SJSA1 (cell line): ENCODE measurements at regions not wholly inside any gene's neighbourhood (a gene's known extent, or its start where the extent isn't known, plus 50 kb on each side); places are given as distances from the start of the nearest gene placed in this dataset.

Experiments used
- DNase-seq, 2 experiments: peaks; one replicate each; pipeline ENCODE4 v3.0.0-alpha.2; 2015 to 2020; ENCODE audit warnings: low spot score in 2 of 2, low read depth in 1 of 2
- H3K27ac ChIP-seq: fragments of 250-450 bp; sonication (Bioruptor Pico); 2 replicates; pipeline ENCODE4 v1.5.1; 2020; ENCODE audit warnings: mild to moderate bottlenecking, moderate library complexity
- H3K27me3 ChIP-seq: fragments of 250-450 bp; sonication (Bioruptor Pico); replicated peaks from 2 replicates; pipeline ENCODE4 v1.5.1; 2020; ENCODE audit warnings: mild to moderate bottlenecking, moderate library complexity
- H3K36me3 ChIP-seq: fragments of 250-450 bp; sonication (Bioruptor Pico); 2 replicates; pipeline ENCODE4 v1.5.1; 2020; ENCODE audit warnings: mild to moderate bottlenecking
- H3K4me1 ChIP-seq: fragments of 250-450 bp; sonication (Bioruptor Pico); replicated peaks from 2 replicates; pipeline ENCODE4 v1.6.1; 2021; ENCODE audit warnings: mild to moderate bottlenecking
- H3K4me3 ChIP-seq: fragments of 250-450 bp; sonication (Bioruptor Pico); 2 replicates; pipeline ENCODE4 v1.5.1; 2020; ENCODE audit warnings: mild to moderate bottlenecking
- H3K9me3 ChIP-seq: fragments of 250-450 bp; sonication (Bioruptor Pico); replicated peaks from 2 replicates; pipeline ENCODE4 v1.5.1; 2020; ENCODE audit warnings: mild to moderate bottlenecking

DNA sequence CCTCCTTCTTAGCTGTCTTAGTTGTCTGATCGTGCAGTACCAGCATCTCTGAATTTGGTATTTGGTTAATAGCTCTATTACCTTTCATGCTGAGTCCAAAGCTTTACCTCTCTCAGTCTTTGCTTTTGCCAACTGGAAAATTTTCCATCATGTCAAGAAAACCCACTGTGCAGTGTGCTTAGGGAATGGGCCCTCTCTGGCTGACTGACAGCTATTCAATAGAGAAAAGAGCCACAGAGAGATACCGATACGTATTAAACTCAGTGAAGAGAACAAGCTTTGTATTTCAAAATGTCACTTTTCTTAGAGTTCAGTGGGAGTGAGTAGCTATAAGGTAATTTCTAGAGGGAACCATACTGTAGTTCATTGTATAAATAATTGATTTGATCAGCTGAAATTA lies 1507.1 kb downstream of the C4orf33 start:
- H3K4me1 ChIP-seq: no peaks in the 10 kb centered on the region
- no peak overlapping the region for H3K27ac ChIP-seq
- no peaks in the 10 kb centered on the region for H3K9me3 ChIP-seq
- H3K27me3 ChIP-seq: no peaks in the 10 kb centered on the region
- no peak for DNase-seq
- no peaks in the 10 kb centered on the region for H3K36me3 ChIP-seq
- H3K4me3 ChIP-seq: no peak overlapping the region

DNA sequence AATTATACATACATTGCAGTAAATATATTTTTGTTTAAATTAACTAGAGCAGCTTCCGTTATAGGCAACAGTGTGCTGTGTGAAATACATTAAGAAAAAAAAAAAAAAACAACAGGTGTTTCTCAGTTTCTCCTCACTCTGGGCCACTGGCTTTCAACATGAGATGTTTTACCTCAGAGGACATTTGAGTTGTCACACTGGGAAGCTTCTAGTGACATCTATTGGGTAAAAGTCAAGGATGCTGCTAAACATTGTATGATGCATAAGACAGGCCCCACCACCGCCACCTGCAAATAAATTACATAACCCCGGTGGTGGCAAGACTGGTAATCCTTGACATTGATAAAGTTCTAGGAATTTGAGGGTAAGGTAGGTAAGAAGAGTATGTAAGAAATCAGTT lies 1512.2 kb downstream of the C4orf33 start:
- Histone ChIP-seq H3K27me3 (no peaks in the 10 kb centered on the region), H3K27ac (no peak overlapping the region), H3K4me1 (no peaks in the 10 kb centered on the region), H3K4me3 (no peak overlapping the region), H3K9me3 (no peaks in the 10 kb centered on the region), H3K36me3 (no peaks in the 10 kb centered on the region)
- no peak for DNase-seq

DNA sequence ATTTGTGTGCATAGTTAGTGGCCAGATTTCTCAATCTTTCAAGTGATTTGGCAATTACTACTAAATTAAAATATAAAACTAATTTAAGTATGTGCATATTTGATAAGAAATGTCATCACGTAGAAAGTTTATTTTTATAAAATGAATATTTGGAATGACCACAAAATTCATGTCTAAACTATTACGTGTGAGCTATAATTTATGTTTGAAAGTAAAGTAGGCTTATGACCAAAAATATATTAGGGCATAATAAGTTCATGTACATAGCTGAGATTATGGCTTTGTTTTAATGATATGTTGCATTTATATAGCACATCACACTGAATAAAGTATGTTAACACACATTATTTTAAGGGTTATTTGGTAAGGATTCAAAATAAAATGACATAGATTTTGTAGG lies 1532.6 kb downstream of the C4orf33 start:
- Histone ChIP-seq H3K4me1 (no peaks in the 10 kb centered on the region), H3K36me3 (no peaks in the 10 kb centered on the region), H3K27ac (no peak overlapping the region), H3K4me3 (no peak overlapping the region), H3K9me3 (no peaks in the 10 kb centered on the region), H3K27me3 (no peaks in the 10 kb centered on the region)
- no peak for DNase-seq

DNA sequence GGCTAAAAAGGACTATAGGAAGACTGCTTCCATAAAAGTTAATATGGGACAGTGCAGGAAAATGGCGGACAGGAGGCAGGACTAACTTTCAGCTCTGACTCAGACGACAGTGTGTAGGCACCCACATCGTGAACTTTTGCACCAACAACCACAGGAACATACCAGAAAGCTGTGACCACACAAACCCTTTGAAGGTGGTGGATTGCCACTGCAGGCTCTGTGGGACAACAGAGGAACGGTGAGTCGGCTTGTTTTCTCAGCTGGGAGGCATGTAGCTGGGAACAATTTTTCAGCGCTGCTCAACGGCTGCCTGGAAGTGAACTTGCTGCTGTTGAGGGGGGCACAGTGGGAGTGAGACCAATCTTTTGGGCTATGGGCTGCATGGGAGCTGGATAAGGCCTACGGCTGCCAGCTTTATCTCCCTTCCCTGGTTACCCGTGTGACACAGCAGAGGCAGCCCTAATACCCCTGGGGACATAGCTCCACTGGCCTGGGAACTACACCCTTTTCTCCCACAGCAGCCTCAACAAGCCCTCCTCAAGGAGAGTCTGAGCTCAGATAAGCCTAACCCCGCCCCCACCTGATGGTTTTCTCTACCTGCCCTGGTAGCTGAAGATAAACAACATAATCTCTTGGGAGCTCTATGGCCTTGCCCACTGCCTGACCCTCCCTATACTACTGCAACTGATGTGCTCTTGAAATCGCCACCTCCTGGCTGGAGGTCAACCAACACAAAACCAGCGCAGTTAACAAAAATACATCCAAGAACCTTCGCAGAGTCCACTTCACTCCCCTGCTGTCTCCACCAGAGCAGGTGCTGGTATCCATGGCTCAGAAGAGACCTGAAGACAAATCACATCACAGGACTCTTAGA lies 1537.0 kb downstream of the C4orf33 start:
- no peak overlapping the region for H3K27ac ChIP-seq
- no peaks in the 10 kb centered on the region for H3K27me3 ChIP-seq
- H3K36me3 ChIP-seq: no peaks in the 10 kb centered on the region
- no peak overlapping the region for H3K4me3 ChIP-seq
- no peaks in the 10 kb centered on the region for H3K4me1 ChIP-seq
- no peaks in the 10 kb centered on the region for H3K9me3 ChIP-seq
- DNase-seq: no peak

DNA sequence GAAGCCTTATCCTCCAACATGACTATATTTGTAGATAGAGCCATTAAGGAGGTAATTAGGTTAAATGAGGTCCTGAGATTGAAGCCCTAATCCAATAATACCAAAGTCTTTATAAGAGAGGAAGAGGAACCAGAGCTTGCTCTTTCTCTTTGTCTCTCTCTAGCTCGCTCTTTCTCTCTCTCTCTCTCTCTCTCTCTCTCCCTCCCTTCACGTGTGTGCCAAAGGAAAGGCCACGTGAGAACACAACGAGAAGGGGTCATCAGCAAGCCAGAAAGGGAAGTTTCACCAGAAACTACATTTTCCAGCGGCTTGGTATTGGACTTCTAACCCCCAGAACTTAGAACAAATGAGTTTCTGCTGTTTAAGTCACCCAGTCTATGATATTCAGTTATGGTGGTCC lies 1540.5 kb downstream of the C4orf33 start:
- Histone ChIP-seq H3K27me3 (no peaks in the 10 kb centered on the region), H3K27ac (no peak overlapping the region), H3K36me3 (no peaks in the 10 kb centered on the region), H3K4me3 (no peak overlapping the region), H3K9me3 (no peaks in the 10 kb centered on the region), H3K4me1 (no peaks in the 10 kb centered on the region)
- no peak for DNase-seq

DNA sequence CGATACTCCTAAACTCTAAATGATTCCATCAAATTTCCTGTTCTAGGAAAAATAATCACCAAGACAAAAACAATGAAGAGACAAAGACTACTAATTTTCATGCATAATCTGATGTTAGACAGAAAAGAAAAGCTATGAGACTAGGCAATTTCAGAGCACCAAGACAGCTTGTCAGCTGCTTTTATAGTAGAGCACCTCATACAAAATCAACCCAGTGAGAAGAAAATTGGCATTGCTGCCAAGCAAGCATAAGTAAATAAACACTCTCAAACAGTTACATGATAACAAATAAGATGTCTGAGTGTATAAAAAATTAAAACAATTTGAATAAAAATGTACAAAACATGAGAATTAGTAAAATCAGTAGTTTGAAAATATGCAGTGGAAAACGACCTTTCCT lies 1544.6 kb downstream of the C4orf33 start:
- H3K27me3 ChIP-seq: no peaks in the 10 kb centered on the region
- H3K4me1 ChIP-seq: no peaks in the 10 kb centered on the region
- no peak overlapping the region for H3K4me3 ChIP-seq
- no peaks in the 10 kb centered on the region for H3K9me3 ChIP-seq
- no peaks in the 10 kb centered on the region for H3K36me3 ChIP-seq
- DNase-seq: no peak
- H3K27ac ChIP-seq: no peak overlapping the region

DNA sequence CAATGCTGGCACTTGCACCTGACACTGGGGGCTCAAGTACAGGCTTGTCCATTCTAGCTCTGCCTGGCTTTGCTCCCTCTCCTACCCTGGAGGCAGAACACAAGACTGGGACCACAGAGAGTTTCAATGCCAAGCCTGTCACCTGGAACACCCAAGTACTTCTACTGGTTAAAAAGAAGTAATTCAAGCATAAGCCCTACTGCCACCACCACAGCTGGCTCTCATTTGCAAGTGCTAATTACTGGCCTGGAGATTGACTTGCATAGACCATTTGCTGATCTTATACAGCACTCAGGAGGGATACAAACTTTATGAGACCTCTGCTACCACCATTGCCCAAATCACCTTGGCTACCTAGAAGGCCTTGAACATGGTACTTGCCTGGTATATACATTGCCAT lies 1550.9 kb downstream of the C4orf33 start:
- H3K4me1 ChIP-seq: no peaks in the 10 kb centered on the region
- H3K9me3 ChIP-seq: no peaks in the 10 kb centered on the region
- no peak for DNase-seq
- H3K4me3 ChIP-seq: no peak overlapping the region
- no peaks in the 10 kb centered on the region for H3K27me3 ChIP-seq
- no peak overlapping the region for H3K27ac ChIP-seq
- H3K36me3 ChIP-seq: no peaks in the 10 kb centered on the region

DNA sequence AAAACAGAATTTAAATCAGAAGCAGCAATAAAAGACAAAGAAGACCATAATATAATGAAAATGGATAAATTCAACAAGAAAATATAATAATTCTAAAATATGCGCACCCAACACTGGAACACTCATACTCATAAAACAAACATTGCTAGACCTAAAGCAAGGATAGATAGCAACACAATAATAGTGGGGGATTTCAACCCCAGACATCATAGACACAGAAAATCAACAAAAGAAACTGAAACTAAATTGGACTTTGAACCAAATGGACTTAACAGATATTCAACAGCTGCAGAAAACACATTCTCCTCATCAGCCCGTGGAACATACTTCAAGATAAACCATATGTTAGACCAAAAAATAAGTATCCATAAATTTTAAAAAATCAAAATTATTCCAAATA lies 1552.6 kb downstream of the C4orf33 start:
- Histone ChIP-seq H3K4me3 (no peak overlapping the region), H3K36me3 (no peaks in the 10 kb centered on the region), H3K27ac (no peak overlapping the region), H3K27me3 (no peaks in the 10 kb centered on the region), H3K4me1 (no peaks in the 10 kb centered on the region), H3K9me3 (no peaks in the 10 kb centered on the region)
- DNase-seq: no peak

DNA sequence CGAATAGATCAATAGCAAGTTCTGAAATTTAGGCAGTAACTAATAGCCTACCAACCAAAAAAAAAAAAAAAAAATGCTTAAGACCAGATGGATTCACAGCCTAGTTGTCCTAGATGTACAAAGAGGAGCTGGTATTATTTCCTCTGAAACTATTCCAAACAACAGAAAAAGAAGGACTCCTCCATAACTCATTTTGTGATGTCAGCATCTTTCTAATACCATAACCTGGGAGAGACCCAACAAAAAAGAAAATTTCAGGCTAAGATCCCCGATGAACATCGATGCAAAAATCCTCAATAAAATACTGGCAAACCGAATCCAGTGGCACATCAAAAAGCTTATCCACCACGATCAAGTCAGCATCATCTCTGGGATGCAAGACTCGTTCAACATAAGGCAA lies 1557.9 kb downstream of the C4orf33 start:
- Histone ChIP-seq H3K4me1 (no peaks in the 10 kb centered on the region), H3K27ac (no peak overlapping the region), H3K27me3 (no peaks in the 10 kb centered on the region), H3K4me3 (no peak overlapping the region), H3K36me3 (no peaks in the 10 kb centered on the region), H3K9me3 (no peaks in the 10 kb centered on the region; the same call in 1 of the 2 replicates)
- DNase-seq: no peak

DNA sequence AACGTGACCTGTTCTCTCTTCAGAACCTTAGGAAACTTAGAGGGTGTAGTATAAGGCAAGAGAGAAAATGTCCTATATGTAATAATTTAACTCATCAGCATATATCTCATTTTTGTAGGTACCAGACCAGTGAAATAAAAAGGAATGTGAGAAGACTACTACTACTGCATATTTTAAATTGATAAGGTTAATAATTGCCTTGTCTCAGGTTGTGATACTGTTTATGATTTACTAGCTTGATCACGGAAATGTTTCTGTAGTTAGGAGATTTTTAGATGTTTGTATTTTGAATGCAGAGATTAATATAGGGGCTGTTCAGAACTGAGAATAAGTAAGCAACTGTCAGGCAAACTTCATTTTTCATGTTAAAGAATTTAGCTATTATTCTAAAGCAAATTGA lies 1563.4 kb downstream of the C4orf33 start:
- H3K4me3 ChIP-seq: no peak overlapping the region
- H3K4me1 ChIP-seq: no peaks in the 10 kb centered on the region
- no peak overlapping the region for H3K27ac ChIP-seq
- no peaks in the 10 kb centered on the region; the same call in 1 of the 2 replicates for H3K9me3 ChIP-seq
- no peak for DNase-seq
- no peaks in the 10 kb centered on the region for H3K27me3 ChIP-seq
- no peaks in the 10 kb centered on the region for H3K36me3 ChIP-seq

DNA sequence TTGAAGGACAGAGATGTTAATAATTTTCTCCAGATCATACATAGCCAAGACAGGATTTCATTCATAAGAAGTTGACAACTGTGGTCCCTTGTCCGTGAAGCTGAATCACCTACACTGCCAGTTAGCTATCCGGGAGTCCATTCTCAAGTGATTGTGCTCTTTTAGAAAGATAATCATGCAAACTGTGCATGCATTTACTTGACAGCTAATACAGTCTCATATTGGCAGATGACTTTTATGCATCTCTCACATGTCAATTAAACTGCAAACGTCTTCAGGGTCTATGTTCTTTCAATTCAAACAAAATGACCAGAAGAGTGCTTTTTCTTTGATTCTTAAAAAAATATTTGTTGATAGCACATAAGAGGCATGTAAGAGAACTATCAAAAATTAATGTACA lies 1572.9 kb downstream of the C4orf33 start:
- no peaks in the 10 kb centered on the region for H3K4me1 ChIP-seq
- no peak overlapping the region for H3K4me3 ChIP-seq
- no peaks in the 10 kb centered on the region for H3K9me3 ChIP-seq

DNA sequence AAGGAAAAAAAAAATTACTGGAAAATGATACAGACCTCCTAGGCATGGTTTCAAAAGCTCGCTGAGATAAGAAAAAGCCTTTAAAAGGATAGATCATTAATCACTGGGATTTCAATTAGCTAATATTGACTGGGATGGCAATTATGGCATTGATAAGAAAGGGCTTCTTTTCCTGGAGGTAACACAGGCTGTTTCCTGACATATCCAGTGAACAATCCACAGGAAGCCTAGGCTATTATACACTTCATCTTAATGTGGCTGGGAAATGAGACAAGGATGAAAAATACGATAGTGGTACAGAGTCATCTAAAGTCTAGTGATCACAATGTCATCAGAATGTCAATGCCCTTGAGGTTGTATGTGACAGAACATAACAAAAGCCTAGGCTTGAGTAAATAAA lies 1579.3 kb downstream of the C4orf33 start:
- H3K36me3 ChIP-seq: no peaks in the 10 kb centered on the region
- no peak for DNase-seq
- no peaks in the 10 kb centered on the region for H3K27me3 ChIP-seq
- H3K4me1 ChIP-seq: no peaks in the 10 kb centered on the region
- no peak overlapping the region for H3K27ac ChIP-seq
- H3K4me3 ChIP-seq: no peak overlapping the region
- no peaks in the 10 kb centered on the region for H3K9me3 ChIP-seq

More for the DNA sequence above, 1572.9 kb downstream of the C4orf33 start:
- no peak for DNase-seq
- Histone ChIP-seq H3K36me3 (no peaks in the 10 kb centered on the region), H3K27ac (no peak overlapping the region), H3K27me3 (no peaks in the 10 kb centered on the region)

DNA sequence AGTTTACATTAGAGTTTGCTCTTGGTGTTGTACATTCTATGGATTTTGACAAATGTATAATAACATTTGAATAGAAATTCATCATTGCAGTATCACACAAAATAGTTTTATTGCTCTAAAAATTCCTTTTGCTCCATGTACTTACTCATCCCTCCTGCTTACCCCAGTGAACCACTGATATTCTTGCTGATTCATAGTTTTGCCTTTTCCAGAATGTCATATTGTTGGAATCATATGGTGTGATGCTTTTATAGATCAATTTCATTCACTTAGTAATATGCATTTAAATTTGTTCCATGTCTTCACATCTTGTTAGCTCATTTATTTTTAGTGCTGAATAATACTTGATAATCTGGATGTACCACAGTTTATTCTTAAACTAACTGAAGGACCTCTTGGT lies 1593.2 kb downstream of the C4orf33 start:
- Histone ChIP-seq H3K4me1 (no peaks in the 10 kb centered on the region), H3K36me3 (no peaks in the 10 kb centered on the region), H3K9me3 (no peaks in the 10 kb centered on the region), H3K27me3 (no peaks in the 10 kb centered on the region), H3K27ac (no peak overlapping the region), H3K4me3 (no peak overlapping the region)
- DNase-seq: no peak

DNA sequence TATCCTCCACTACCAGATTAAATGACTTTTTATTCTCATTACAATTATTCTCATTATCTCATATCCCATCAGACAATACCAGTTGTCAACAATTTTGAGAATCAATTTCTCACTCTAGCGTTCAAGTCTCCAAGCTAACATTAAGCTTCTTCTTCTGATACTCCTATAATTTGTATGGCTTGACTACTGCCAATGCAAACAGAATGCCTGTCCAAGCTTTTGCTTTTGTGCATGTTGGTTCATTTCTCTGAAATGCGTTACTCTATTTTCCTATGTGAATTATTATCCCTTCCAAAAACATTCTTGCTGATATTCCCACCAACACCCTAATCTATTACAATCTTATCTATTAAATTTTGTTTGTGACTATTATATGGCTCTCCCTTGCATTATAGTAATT lies 1602.3 kb downstream of the C4orf33 start:
- H3K36me3 ChIP-seq: no peaks in the 10 kb centered on the region
- no peak overlapping the region for H3K27ac ChIP-seq
- no peaks in the 10 kb centered on the region for H3K4me1 ChIP-seq
- H3K9me3 ChIP-seq: no peaks in the 10 kb centered on the region
- no peak for DNase-seq
- no peak overlapping the region for H3K4me3 ChIP-seq
- H3K27me3 ChIP-seq: no peaks in the 10 kb centered on the region

DNA sequence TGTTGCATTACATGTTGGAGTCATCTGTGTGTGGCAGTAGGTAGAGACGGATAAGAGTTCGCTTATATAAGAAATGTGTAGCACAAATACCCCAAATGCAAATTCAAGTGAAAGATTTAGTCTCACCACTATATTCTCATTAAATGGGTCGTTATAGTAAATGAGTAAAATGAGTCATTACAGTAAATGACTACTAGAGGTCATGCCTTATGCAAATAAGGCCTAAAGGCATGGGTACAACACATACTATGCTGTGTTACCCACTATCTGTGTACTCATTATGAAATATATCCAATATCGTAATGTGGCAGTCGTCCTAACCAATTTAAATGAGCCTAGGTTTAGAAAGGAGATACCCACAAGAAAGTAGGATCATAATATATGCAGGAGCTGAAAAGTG lies 1603.1 kb downstream of the C4orf33 start:
- Histone ChIP-seq H3K27me3 (no peaks in the 10 kb centered on the region), H3K4me1 (no peaks in the 10 kb centered on the region), H3K9me3 (no peaks in the 10 kb centered on the region), H3K27ac (no peak overlapping the region), H3K4me3 (no peak overlapping the region), H3K36me3 (no peaks in the 10 kb centered on the region)
- no peak for DNase-seq
